NB4 (cell line): ENCODE measurements at regions not wholly inside any gene's neighbourhood (a gene's known extent, or its start where the extent isn't known, plus 50 kb on each side); places are given as distances from the start of the nearest gene placed in this dataset.

Experiments used
- MYC ChIP-seq: IDR thresholded peaks from 2 replicates; pipeline ENCODE4 v1.6.1; 2011; ENCODE audit warnings: low read depth, low read length
- POLR2A ChIP-seq: IDR thresholded peaks from 2 replicates; pipeline ENCODE4 v1.6.1; 2011; ENCODE audit warnings: mild to moderate bottlenecking; ENCODE audit not compliant: insufficient read length; ENCODE audit errors: extremely low read depth
- TF ChIP-seq, protein P1 (sequence below): IDR thresholded peaks from one replicate; pipeline ENCODE4 v1.5.1; 2012; ENCODE audit warnings: low read depth, low read length
- TF ChIP-seq, protein P2 (sequence below): IDR thresholded peaks from 2 replicates; pipeline ENCODE4 v1.6.1; 2011; ENCODE audit warnings: low read depth, low read length

DNA sequence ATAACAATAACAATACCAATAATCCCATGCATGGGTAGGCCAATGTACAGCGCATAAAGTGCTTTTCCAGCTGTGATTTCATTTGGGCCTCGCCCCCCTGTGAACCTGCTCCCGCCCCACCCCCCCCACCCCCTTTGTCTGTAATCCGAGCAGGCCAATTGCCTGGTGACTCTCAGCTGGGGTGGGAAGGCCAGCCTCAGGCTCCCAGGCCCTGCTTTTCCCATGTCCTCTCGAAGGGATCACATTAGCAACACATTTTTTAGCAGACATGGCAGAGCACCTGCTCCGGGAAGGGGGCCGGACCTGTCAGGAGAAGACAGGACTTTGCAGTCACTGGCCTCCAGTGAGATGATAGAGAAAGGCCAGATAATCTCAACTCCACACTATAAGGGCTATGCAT is 439.3 kb downstream of the RPS24 start:
- TF ChIP-seq, protein P1, sequence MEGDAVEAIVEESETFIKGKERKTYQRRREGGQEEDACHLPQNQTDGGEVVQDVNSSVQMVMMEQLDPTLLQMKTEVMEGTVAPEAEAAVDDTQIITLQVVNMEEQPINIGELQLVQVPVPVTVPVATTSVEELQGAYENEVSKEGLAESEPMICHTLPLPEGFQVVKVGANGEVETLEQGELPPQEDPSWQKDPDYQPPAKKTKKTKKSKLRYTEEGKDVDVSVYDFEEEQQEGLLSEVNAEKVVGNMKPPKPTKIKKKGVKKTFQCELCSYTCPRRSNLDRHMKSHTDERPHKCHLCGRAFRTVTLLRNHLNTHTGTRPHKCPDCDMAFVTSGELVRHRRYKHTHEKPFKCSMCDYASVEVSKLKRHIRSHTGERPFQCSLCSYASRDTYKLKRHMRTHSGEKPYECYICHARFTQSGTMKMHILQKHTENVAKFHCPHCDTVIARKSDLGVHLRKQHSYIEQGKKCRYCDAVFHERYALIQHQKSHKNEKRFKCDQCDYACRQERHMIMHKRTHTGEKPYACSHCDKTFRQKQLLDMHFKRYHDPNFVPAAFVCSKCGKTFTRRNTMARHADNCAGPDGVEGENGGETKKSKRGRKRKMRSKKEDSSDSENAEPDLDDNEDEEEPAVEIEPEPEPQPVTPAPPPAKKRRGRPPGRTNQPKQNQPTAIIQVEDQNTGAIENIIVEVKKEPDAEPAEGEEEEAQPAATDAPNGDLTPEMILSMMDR = no peak
- TF ChIP-seq POLR2A (no peak), MYC (no peak)
- TF ChIP-seq, protein P2, sequence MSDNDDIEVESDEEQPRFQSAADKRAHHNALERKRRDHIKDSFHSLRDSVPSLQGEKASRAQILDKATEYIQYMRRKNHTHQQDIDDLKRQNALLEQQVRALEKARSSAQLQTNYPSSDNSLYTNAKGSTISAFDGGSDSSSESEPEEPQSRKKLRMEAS = no peak
